GM18511 (cell line): ENCODE measurements at regions not wholly inside any gene's neighbourhood (a gene's known extent, or its start where the extent isn't known, plus 50 kb on each side); places are given as distances from the start of the nearest gene placed in this dataset.

Source experiments
- ATAC-seq: cut with Tn5 transposase; IDR thresholded peaks from one replicate; pipeline ENCODE4 v1.9.1; 2021; ENCODE audit warnings: mild to moderate bottlenecking, moderate library complexity; ENCODE audit not compliant: unreplicated experiment

- ATAC-seq: no peak
Observed at GRCh38 chr15:93583968-93584367, 495.0 kb upstream of the RGMA start.

GRCh38 chr15:93583552-93583951 is 494.5 kb upstream of the RGMA start:
- ATAC-seq: no peak

DNA sequence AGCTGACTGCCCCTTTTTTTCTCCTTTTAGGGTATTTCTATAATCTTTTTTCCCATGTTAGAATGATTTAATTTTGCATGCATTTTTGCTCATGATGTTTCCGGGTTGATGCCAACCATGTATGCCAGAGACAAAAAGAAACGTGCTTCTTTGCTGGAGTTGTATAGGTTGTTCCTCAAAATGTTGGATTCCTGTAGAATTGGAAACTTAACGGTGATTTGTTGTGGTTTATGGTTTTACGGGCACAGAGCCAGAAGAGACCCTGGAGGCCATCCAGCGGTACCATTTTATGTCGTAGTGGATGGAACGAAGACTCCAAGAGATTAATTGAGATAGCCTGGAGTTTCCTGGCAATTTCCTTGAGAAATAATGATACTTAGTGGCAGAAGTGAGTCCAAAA is 481.5 kb upstream of the RGMA start:
- ATAC-seq: no peak

DNA sequence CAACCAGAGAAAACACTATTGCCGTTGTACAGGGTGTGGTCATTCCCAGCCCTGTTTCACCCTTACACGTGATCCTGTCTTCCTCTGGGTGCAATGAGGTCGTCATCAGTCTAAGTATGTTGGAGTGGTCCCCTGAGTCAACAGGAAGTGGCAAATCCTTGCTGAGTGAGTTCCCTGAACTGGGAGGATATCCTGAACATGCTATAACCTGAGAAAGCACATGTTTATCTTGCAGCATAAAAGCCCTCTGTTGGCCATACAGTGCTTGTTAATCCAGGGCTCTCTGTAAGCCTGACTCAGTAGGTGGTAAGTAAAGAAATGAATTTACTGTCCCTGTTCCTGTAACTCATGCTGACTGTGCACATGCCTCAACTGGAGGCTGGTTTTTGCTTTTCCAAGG is 477.8 kb upstream of the RGMA start:
- ATAC-seq: no peak

DNA sequence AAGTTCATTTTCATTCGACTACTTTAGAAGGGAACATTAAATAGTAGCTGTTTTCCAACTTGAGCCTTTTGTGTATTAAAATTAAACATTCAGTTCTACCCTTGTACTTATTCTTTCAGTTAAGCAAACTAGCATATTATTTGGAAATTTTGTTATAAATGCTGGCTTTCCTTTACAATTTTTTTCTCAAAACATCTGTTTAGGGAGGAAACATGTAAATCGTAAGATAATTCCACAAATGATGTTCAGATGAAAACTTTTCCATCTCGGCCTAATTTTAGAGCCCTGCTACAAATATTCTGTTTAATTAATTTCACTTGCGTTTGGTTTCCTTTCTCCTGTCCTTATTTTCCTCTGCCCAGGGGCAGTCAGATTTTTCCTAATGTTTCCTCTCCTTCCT is 476.2 kb upstream of the RGMA start:
- ATAC-seq: no peak

GRCh38 chr15:93563218-93563617 is 474.2 kb upstream of the RGMA start:
- no peak for ATAC-seq

- no peak for ATAC-seq
Observed at GRCh38 chr15:93562395-93563123, 473.5 kb upstream of the RGMA start.

GRCh38 chr15:93557696-93558095 is 468.7 kb upstream of the RGMA start:
- ATAC-seq: no peak

DNA sequence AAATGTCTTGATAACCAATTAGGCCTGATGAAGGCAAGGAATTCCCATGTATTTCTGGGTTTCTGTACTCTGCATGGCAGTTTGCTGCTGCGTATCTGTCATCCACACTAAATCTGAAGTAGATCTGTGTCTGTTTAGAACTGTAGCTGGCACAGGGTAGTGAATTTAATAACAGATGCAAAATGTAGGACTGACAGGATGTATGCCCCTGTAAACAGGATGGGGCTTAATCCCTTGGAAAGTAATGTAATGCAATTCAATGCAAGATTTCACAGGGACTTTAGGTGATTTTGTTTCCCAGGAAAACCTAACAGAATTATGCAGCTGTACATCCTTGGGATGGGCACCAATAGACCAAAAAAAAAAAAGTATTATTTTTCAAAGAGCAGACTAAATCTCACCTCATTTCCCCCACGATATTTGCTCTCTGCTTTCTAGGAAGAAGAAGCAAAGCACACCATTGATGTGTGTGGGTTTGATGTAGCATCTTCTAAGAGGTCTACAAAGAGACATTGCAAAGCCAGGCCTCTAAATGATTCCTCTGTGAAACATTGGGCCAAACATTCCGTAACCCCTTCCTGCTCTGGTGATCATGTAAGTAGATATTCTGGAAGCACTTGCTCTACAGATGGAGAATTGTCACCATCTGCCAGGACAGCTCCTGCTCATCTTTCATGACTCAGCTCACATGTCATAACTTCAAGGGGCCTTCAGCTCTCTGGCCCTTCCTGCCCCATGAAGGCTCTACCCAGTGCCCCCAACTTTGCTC is 464.3 kb upstream of the RGMA start:
- ATAC-seq: no peak

- no peak for ATAC-seq
Observed at GRCh38 chr15:93543093-93543492, 454.1 kb upstream of the RGMA start.

- no peak for ATAC-seq
Observed at GRCh38 chr15:93527374-93528050, 438.5 kb upstream of the RGMA start.

- no peak for ATAC-seq
Observed at GRCh38 chr15:93524432-93524831, 435.4 kb upstream of the RGMA start.

DNA sequence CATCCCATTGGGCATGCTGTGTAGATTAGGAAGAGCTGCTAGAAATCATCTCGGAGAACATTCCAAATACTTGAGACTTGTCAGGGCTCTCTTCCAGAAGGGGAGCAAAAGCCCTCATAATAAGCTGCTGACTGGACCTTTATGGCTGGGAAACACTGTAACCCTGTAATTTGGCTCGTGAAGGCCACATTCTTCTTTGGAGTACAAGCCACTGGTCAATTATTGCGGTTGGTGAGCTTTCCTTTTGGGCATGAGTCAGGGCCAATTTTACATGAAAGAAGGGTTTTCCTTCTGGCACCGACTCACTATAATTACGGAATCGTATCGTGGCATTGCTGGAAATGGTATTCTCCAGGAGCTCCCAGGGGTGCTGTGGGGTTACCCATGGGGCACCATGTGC is 434.5 kb upstream of the RGMA start:
- ATAC-seq: no peak

- no peak for ATAC-seq
Observed at GRCh38 chr15:93520206-93520605, 431.2 kb upstream of the RGMA start.

DNA sequence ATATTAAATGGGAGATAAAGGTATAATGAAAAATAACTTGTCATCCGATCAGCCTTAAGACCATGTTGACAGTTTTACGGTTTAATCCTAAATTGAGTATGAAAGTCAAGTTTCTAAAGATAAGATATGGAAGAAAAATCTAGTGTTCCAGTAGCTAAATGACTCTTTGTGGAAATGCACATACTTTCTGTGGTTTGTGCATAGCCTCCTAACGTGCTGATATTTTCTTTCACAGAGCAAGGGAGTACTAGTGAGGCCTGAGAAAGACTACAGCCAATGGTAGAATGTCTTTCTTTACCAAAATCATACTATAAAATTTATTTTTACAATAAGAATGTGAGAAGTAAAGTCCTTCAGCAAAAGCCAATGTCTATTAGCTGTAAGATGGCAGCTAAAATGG is 430.6 kb upstream of the RGMA start:
- ATAC-seq: no peak

- no peak for ATAC-seq
Observed at GRCh38 chr15:93517176-93517575, 428.2 kb upstream of the RGMA start.

GRCh38 chr15:93515256-93516051 is 426.4 kb upstream of the RGMA start:
- no peak for ATAC-seq

DNA sequence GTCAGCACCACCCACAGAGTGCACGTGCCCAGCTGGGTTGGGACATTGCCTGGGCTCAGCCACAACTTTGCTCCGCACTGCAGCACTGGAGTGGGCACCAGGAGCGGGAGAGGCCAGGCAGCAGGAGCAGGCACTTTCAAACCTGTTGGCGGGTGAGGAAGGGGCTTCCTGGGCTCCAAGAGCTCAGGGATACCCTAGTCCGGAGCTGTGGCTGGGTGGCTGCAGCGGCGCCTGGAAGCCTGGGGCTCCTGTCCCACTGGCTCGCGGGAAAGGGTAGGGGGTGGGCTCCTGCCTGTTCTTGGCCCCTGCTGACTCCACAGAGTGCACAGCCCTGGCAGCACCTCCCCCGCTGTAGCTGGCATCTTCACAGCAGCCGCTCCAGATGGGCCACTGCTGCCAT is 417.6 kb upstream of the RGMA start:
- ATAC-seq: no peak

DNA sequence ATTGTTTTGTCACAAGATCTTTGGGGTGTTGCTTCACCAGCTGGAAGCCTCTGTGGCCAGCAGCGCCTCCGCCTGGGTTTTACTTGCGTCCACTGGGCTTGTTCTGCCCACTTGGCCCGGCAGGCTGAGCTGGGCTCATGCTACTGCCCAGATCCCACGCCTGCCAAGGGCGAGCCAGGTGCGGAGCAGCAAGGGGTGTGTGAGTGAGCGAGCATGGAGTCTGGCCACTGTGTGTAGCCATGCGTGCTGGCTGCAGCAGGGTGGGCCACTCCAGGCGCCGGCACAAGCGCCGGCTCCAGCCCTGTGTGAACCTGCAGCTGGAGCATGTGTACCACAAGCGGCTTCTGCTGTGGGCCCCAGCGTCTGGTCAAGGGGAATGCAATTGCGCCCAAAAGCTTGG is 416.5 kb upstream of the RGMA start:
- ATAC-seq: no peak

GRCh38 chr15:93501946-93502345 is 412.9 kb upstream of the RGMA start:
- no peak for ATAC-seq

DNA sequence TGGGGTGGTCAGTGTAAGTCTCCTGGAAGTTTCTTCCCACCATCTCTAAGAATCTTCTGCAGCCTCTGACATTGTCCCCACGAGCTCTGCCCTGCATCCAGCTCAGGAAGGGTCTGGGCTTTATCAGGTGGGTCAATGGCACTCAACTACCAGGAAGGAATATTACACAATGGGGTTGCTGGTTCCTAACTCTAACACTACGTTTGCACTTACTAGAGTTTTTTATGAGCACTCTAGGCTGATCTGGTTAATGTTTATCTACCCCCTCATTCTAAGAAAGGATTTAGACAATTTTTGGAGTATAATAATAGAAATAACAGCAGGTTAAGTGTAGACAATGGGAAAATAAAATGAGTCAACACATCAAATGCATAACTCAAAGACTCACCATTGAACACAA is 411.1 kb upstream of the RGMA start:
- ATAC-seq: peak; percentile 6
